Sciatic nerve (tissue), 2 donors: ENCODE measurements at regions not wholly inside any gene's neighbourhood (a gene's known extent, or its start where the extent isn't known, plus 50 kb on each side); places are given as distances from the start of the nearest gene placed in this dataset.
A peak's percentile ranks its signal among the peaks of the same experiment; 100 is the strongest.
"Not testable (repeated sequence)": the region's sequence is repeated elsewhere in the genome, so short reads cannot be mapped to it uniquely, and the experiment has no call there.

ENCODE experiments used
- ATAC-seq: fragments of 200-7000 bp; cut with Tn5 transposase; one replicate; pipeline ENCODE4 v1.9.1; 2020; ENCODE audit warnings: mild to moderate bottlenecking, moderate library complexity
- DNase-seq: peaks from one replicate; pipeline ENCODE4 v3.0.0-alpha.2; 2020; ENCODE audit warnings: low spot score
- intact Hi-C: fragments of 100-400 bp; cut with DNase I; formaldehyde crosslinking; loops from one replicate; pipeline ENCODE4 v1.14.2; 2022
- donor health status: DM: no; HTN: no; CAD: no.
- donor health status: DM: no; HTN: no; CAD: no.

DNA sequence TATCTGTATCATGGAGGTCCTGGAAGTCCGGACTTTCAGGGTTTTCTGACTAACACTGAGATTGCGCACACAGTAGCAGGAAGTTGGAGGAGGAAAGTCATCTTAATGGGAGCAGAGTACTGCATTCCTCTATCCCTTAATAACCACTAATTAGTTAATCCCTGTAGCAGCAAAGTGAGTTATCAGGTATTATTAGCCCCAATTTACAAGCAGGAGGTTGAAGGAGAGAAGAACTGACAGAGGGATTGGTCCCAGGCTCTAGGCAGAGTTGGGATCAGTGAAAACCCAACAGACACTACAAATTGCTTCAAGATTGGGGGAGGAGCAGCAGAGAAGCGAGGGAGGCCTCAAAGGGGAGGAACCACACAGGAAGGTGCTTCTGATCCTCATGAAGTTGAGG is 74.5 kb upstream of the XPA start:
- DNase-seq (no peak), ATAC-seq (no peak)
- intact Hi-C loops: no loop called here

DNA sequence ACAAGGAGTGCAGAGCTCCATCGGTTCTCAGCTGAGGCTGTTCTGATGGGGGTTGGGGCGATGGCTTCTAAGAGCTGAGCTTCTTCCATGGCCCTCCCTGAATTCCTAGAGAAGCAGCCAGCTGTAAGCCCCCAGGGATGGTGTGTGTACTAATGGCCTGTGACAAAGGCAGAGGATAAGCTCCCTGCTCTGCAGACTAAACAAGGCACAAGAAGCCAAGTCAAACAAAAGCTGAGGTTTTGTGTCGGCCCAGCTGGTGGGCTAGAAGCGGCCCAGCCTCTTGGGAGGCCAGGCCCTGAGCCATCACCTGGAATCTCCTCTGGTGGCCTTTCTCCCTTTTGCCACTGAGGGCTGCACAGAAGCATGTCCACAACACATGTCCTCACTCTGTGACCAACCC is 75.0 kb upstream of the XPA start:
- ATAC-seq (no peak), DNase-seq (no peak)
- intact Hi-C loops: no loop called here

DNA sequence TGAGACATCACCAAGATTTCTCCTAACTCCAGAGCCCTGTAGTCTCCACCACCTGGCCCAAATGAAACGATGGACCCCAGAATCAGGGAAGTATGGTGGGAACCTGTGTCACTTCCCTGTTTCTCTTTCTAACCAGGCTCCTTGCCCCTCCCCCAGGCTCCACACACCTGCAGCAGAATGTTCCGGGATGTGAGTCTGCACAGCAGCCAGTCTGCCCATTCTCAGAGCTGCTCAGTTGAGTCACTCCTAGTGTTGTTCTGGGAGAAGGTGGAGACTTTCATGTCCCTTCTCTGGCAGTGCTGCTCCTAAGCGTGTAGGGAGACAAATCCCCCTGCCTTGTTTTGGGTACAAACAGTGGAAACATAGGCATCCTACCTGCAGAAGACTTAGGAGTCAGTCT is 76.0 kb upstream of the XPA start:
- DNase-seq (no peak), ATAC-seq (no peak)
- intact Hi-C loops: no loop called here

DNA sequence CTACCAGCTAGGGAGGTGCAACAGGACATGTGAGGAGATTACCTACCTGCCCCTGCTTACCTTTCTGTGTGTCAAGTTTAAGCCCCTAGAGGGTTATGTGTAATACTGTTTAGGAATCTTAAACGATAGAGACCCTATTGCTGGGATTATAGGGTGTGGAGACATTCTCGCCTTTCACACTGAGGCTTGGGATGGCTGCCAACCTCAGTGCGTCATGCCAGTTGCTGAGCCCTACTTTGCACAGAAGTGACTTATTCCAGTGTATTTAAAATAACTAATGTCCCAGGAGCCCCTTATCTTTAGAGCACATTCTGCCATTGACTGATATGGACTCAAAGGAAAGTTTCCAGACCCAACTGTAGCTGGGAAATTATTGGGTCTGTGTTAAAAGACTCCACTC is 76.6 kb upstream of the XPA start:
- DNase-seq (no peak), ATAC-seq (no peak)
- intact Hi-C loops: no loop called here

DNA sequence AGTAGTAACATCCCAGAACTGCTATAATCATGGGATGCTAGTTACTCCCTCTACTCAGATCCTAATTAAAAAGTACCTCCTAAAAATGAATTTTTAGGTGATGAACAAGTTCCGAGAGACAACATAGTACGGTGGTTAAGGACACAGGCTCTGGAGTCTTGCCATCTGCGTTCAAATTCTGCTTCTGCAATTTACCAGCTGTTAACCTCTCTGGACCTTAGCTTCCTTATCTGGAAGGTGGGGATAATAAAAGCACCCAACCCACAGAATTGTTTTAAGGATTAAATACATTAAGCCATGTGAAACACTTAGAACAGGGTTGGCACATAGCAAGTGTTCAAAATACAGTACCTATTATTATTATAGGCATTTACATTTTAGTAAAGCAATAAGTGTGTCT is 77.5 kb upstream of the XPA start:
- DNase-seq (no peak), ATAC-seq (no peak)
- intact Hi-C loops: no loop called here

DNA sequence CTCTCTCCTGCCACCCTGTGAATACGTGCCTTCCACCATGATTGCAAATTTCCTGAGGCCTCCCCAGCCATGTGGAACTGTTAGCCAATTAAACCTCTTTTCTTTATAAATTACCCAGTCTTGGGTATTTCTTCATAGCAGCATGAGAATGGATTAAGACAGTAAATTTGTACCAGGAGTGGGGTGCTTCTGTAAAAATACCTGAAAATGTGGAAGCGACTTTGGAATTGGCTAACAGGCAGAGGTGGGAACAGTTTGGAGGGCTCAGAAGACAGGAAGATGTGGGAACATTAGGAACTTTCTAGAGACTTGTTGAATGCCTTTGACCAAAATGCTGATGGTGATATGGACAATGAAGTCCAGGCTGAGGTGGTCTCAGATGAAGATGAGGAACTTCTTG is 74.3 kb upstream of the FOXE1 start:
- DNase-seq, ATAC-seq, intact Hi-C loops: not testable (repeated sequence)

DNA sequence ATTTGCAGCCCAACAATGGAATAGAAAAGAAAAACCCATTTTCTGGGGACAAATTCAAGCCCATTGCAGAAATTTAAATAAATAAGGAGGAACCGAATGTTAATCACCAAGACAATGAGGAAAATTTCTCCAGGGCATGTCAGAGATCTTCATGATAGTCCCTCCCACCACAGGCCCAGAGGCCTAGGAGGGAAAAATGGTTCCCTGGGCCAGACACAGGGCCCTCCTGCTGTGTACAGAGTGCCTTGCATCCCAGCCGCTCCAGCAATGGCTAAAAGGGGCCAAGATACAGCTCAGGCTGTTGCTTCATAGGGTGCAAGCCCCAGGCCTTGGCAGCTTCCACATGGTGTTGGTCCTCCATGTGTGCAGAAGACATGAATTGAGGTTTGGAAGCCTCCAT is 73.4 kb upstream of the FOXE1 start:
- DNase-seq: no peak
- intact Hi-C loops: no loop called here
- ATAC-seq: no peak

DNA sequence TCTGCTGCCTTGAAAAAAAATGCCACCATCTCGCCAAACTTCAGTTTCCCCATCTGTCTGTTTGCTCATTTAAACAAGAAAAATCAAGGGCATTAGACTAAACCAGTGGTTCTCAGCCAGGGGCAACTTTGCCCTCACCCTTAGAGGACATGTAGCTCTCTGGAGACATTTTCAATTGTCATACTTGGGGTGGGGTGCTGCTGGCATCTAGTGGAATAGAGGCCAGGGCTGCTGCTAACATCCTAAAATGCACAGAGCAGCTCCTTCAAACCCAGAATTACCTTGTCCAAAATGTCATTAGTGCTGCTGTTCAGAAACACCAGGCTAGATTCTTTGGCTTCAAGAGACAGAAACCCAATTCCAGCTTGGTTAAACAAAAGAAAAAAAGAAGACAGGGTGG is 71.1 kb upstream of the FOXE1 start:
- intact Hi-C loops: no loop called here
- DNase-seq (no peak), ATAC-seq (no peak)

DNA sequence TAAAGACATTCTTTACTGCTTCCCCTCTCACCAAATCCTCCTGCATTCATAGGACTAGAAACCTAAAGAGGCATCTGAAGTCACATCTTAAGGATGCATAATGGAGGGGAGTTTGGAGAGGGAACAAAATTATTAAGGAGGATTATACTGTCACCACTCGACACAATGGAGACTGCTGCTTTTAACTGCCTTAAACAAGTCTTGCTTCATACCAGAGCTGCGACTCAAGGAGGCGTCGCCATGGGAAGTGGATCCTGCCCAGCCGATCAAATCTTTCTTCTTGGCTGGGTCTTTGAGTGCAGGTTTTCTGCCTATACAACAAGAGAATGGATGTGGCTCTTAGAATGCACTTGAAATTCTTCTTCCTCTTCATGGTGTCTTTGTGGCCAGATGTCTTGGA is 66.7 kb upstream of the FOXE1 start:
- no peak for ATAC-seq
- no peak for DNase-seq
- intact Hi-C loops: no loop called here

DNA sequence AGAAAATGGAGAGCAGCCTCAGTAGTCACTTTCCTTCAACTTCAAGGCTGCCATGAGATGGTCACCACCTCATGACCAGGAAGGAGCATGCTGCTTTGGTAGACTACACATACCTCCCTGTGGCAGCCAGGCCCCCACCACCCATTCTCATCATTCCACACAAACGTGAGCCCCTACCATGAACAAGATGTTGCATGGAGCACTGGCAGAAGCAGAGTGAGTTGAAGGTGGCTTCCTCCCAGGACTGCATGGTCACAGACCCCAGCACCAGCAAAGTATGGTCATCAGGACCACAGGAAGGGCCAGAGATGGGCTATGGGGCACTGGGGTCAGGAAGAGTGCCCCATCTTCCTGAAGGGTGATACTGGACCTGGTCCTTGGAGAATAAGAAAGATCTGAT is 65.5 kb upstream of the FOXE1 start:
- no peak for DNase-seq
- no peak for ATAC-seq
- intact Hi-C loops: no loop called here

DNA sequence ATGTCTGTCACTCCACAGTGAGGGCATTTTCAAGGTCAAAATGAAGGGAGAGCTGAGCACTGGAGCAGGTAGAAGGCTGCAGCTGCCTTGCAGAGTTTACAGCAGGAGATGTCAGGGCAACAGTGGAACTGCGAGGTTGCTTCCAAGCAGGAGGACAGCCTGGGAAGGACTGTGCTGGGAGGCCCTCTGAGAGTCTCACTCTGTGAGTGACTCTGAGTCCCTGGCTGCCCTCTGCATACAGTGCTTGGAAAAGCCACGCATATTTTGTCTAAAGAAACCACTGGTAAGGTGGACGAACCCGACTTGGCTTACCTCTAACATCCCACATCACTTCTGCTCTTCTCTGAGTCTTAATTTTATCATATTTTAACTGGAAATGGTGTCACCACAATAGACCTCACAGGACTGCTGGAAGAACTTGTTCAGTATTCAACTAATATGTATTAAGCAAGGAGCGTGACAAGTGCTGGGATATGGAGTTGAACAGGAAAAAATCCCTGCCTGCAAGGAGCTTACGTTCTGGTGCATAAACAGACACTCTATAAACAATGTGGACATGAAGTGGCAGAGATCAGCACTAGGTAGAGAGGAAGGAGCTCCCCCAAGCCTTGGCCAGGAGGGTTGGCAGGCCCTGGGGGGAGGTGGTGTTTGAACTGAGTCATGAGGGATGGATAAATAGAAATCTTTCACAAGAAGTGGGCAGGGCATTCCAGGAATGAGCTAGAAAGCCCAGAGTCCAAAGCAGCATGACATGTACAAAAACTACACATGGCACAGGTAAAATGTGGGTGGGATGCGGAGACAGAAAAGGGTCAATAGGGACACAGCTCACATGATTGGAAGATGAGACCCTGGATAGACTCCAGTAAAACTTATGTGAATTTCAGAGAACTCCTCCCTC is 64.0 kb upstream of the FOXE1 start:
- intact Hi-C loops: no loop called here
- ATAC-seq (no peak), DNase-seq (no peak)

DNA sequence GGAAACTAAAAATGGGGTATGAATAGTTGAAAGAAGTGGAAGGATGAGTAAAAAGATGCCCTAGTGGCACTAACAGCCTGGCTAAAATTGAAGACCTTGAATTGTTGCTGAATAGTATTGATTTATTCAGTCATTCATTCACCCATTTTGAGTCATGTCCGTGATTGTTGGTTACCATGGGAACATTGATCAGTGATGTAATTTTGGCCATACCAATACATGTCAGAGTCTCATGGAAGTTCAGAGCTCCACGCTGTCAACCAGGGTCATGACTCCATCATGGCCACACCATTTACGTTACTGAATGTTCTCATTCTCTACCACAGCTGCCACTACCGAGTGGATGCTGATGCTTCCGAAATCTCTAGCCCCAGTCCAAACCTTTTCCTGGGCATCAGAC is 62.5 kb upstream of the FOXE1 start:
- no peak for DNase-seq
- no peak for ATAC-seq
- intact Hi-C loops: no loop called here

DNA sequence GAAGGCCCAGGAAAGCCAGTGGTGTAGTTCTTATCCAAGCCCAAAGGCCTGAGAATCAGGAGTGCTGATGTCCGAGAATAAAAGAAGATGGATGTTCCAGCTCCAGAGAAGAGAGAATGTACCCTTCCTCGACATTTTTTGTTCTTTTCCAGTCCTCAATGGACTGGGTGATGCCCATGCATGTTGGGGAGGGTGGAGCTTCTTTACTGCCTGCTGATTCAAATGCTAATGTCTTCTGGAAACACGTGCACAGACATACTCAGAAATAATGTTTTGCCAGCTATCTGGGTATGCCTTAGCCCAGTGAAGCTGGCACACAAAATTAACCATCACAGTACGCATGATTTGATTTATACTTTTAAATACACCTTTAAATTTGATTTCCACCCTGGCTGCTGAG is 61.5 kb upstream of the FOXE1 start:
- ATAC-seq: no peak
- intact Hi-C loops: no loop called here
- DNase-seq: no peak

DNA sequence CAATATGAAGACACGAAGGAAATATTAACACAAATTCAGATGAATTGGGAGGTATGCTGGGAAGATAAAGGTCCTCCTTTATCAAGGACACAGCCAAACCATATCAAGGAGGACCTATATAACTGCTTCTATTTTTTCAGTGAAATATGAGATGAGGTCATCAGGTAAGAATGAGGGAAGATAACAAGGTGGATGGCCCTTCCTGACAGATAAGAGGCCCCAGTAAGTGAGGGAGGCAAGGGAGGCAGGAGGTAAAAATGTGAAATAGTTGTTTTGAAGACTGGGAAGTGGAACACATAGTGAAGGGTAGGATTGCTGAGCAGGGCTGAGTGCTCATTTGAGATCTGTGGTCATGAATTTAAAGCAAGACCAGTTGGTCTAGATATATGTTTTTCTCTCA is 60.0 kb upstream of the FOXE1 start:
- DNase-seq (no peak), ATAC-seq (no peak)
- intact Hi-C loops: no loop called here

DNA sequence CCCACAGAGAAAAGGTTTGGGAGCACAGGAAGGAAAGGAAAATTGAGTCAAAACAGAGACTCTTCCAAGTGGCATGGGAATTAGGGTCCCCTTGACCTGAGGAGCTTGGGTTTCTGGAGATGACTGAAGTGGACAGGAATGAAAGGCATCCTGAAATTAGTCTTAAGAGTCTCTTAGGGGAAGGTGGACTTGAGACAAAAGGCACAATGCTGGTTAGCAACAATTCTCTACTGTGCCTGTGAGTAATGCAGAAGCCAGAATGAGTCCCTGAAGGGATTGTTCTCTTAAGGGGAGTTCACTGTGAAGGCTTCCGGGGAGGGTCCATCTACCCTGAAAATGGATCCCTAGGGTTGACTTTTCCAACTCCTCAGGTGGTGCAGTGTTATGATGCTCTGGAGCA is 58.4 kb upstream of the FOXE1 start:
- DNase-seq (no peak), ATAC-seq (no peak)
- intact Hi-C loops: no loop called here

DNA sequence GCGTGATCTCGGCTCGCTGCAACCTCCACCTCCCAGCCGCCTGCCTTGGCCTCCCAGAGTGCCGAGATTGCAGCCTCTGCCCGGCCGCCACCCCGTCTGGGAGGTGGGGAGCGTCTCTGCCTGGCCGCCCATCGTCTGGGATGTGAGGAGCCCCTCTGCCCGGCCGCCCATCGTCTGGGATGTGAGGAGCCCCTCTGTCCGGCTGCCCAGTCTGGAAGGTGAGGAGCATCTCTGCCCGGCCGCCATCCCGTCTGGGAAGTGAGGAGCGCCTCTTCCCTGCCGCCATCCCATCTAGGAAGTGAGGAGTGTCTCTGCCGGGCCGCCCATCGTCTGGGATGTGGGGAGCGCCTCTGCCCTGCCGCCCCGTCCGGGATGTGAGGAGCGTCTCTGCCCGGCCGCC is 56.9 kb upstream of the FOXE1 start:
- ATAC-seq, DNase-seq, intact Hi-C loops: not testable (repeated sequence)

DNA sequence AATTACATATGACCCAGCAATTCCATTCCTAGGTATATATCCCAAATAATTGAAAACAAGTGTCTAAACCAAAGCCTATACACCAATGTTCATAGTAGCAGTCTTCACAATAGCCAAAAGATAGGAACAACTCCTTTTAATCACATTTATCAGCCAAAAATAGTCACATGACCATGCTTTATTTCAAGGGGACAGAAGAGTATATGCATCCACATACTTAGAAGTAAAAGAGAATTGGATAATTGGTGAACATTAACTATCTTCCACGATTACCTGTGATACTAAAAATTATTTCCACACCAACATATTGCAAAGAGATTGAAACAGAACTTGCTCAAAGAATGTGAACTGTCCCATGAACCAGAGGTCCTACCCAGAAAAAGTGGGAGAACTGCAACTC is 51.8 kb upstream of the FOXE1 start:
- intact Hi-C loops: no loop called here
- no peak for ATAC-seq
- no peak for DNase-seq

DNA sequence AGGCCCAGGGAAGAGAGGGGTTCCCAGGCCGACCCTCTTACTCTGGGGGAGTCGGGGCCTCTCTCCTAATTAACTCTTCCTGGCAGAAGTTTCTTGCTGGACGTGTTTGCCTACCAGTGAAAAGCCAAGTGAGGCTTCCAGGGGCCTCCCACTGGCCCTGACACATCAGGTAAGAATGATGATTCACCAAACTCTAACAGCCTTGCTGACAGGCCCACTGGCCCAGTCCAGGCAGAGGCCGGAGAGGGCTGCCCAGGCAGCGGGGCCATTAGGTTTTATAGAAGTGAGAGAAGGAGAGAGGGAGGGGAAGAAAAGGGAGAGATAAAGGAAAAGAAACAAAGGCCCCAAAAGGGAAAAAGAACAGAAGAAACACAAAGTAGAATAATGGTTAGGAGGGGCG is 50.8 kb upstream of the FOXE1 start:
- ATAC-seq: no peak
- DNase-seq: no peak
- intact Hi-C loops: no loop called here

DNA sequence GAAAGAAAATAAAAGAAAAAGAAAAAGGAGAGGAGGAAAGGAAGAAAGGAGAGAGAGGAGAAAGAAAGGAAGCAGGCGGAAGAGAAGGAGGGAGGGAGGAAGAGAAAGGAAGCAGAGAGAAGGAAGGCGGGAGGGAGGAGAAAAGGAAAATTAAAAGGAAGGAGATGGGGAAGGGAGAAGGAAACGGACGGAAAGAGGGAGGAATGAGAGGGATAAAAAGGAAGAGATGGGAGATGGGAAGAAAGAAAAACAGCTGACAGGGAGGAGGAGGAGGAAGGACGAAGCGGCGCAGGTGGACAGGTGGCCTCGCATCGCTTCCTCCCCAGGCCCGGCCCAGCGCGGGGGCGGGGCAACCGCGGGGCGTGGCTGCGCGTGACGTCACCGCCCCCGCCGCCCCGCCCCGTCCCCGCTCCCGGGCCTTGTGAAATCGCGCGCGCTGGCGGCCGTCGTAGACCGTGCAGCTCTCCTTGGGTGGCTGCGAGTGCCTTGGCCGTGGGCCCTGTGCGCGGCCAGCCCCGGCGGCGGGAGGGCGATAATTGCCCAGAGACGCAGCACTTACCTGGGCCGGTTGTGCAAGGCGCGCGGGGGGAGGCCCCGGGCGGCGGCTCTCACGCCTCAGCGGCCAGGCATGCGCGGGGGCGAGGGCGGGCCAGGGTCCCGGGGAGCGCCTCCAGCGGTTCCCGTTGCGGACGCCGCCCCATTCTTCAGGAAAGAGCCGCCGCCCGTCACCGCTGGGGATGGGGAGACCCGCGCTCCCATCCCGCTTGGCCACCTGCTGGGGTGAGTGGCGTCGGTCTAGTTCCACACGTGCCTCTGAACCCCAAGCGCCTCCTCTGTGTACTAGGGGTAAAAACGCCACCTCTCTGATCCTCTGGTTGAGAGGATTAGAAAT is 49.6 kb upstream of the FOXE1 start:
- intact Hi-C loops: no loop called here
- peak; percentile 90 for ATAC-seq
- DNase-seq: peak; percentile 69
